ENCODE measurements at regions not wholly inside any gene's neighbourhood (a gene's known extent, or its start where the extent isn't known, plus 50 kb on each side); places are given as distances from the start of the nearest gene placed in this dataset.

GRCh38 chr1:184912392-184912791 is 61.9 kb downstream of the NIBAN1 start:
- FAIRE-seq (no peak), ATAC-seq (no peak), DNase-seq (ENCODE audit: low spot score) (no peak)
- TF ChIP-seq MTA1 (CRISPR knock-in tag; IDR thresholded peaks at IDR 0.05; ENCODE audit: borderline replicate concordance) (no peak), LBX2 (CRISPR knock-in tag; IDR thresholded peaks at IDR 0.05; ENCODE audit: borderline replicate concordance) (no peak), JDP2 (CRISPR knock-in tag; IDR thresholded peaks at IDR 0.05; ENCODE audit: borderline replicate concordance) (no peak), ZNF205 (CRISPR knock-in tag; IDR thresholded peaks at IDR 0.05) (no peak), WIZ (CRISPR knock-in tag; IDR thresholded peaks at IDR 0.05) (no peak), ZFP36L2 (CRISPR knock-in tag; IDR thresholded peaks at IDR 0.05) (no peak), EED (CRISPR knock-in tag; IDR thresholded peaks at IDR 0.05) (no peak), MTF1 (CRISPR knock-in tag; IDR thresholded peaks at IDR 0.05) (no peak), NR2F2 (IDR thresholded peaks at IDR 0.05; ENCODE audit: borderline replicate concordance, low read depth) (no peak), EZH2 (conservative IDR thresholded peaks at IDR 0.05; ENCODE audit: low read depth, low read length) (no peak), MAFF (IDR thresholded peaks at IDR 0.05; ENCODE audit: low read depth, low read length) (no peak), ARNT (IDR thresholded peaks at IDR 0.05) (no peak), ZNF546 (CRISPR knock-in tag; conservative IDR thresholded peaks at IDR 0.05) (no peak)
- TF ChIP-seq, protein P1, sequence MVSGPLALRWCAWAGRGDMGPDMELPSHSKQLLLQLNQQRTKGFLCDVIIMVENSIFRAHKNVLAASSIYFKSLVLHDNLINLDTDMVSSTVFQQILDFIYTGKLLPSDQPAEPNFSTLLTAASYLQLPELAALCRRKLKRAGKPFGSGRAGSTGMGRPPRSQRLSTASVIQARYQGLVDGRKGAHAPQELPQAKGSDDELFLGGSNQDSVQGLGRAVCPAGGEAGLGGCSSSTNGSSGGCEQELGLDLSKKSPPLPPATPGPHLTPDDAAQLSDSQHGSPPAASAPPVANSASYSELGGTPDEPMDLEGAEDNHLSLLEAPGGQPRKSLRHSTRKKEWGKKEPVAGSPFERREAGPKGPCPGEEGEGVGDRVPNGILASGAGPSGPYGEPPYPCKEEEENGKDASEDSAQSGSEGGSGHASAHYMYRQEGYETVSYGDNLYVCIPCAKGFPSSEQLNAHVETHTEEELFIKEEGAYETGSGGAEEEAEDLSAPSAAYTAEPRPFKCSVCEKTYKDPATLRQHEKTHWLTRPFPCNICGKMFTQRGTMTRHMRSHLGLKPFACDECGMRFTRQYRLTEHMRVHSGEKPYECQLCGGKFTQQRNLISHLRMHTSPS (CRISPR knock-in tag; IDR thresholded peaks at IDR 0.05; ENCODE audit: low read depth) = no peak
- TF ChIP-seq, protein P2, sequence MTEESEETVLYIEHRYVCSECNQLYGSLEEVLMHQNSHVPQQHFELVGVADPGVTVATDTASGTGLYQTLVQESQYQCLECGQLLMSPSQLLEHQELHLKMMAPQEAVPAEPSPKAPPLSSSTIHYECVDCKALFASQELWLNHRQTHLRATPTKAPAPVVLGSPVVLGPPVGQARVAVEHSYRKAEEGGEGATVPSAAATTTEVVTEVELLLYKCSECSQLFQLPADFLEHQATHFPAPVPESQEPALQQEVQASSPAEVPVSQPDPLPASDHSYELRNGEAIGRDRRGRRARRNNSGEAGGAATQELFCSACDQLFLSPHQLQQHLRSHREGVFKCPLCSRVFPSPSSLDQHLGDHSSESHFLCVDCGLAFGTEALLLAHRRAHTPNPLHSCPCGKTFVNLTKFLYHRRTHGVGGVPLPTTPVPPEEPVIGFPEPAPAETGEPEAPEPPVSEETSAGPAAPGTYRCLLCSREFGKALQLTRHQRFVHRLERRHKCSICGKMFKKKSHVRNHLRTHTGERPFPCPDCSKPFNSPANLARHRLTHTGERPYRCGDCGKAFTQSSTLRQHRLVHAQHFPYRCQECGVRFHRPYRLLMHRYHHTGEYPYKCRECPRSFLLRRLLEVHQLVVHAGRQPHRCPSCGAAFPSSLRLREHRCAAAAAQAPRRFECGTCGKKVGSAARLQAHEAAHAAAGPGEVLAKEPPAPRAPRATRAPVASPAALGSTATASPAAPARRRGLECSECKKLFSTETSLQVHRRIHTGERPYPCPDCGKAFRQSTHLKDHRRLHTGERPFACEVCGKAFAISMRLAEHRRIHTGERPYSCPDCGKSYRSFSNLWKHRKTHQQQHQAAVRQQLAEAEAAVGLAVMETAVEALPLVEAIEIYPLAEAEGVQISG (CRISPR knock-in tag; IDR thresholded peaks at IDR 0.05) = no peak
- Histone ChIP-seq H3K79me2 (ENCODE audit: insufficient read depth, low read length) (no peaks in the 10 kb centered on the region), H3K9ac (ENCODE audit: insufficient read depth, low read depth, low read length) (no peak overlapping the region), H4K20me1 (ENCODE audit: insufficient read depth, low read length) (no peaks in the 10 kb centered on the region), H2AFZ (ENCODE audit: low read length) (no peak overlapping the region), H3K4me3 (replicated peaks in 1 of 3; ENCODE audit: insufficient read depth in 1 of 3, low read depth in 2 of 3, low read length in 3 of 3) (no peak overlapping the region), H3K27me3 (ENCODE audit: control insufficient read depth in 1 of 2, insufficient read depth in 2 of 2, low read length in 2 of 2) (peaks cover 0 to 3% of the 10 kb centered on the region in 2 experiments; a peak in 1 of 5 replicates), H3K4me1 (ENCODE audit: insufficient read depth, low read length) (no peaks in the 10 kb centered on the region), H3K9me3 (ENCODE audit: low read length) (no peaks in the 10 kb centered on the region), H3K36me3 (replicated peaks in 1 of 2; ENCODE audit: control insufficient read depth in 1 of 2, insufficient read depth in 2 of 2, low read length in 2 of 2) (no peaks in the 10 kb centered on the region), H3K4me2 (ENCODE audit: low read depth, low read length) (no peak overlapping the region), H3K27ac (ENCODE audit: extremely low read length, insufficient read depth, low read length) (no peak overlapping the region)
- in situ Hi-C loops (cut with HindIII; ENCODE audit: extremely low pct_ligation_motif_present, low pct_unique_long_range_greater_than_20kb) (no loop called here), intact Hi-C loops (cut with micrococcal nuclease; ENCODE audit: unreplicated experiment) (no loop called here)
- BruUV-seq (replicated peaks) = no TSS peak
- ChIA-PET POLR2A (no interaction called here), CTCF (ENCODE audit: low intra/inter-chr PET ratio, low total read pairs) (no interaction called here)
- WGBS (ENCODE audit: low lambda C conversion rate) = 31% methylated on average over 3 of the region's 3 CpGs
